Panc1 (cell line): ENCODE measurements at regions not wholly inside any gene's neighbourhood (a gene's known extent, or its start where the extent isn't known, plus 50 kb on each side); places are given as distances from the start of the nearest gene placed in this dataset.

Source experiments
- POLR2AphosphoS5 ChIP-seq: IDR thresholded peaks from 2 replicates; pipeline ENCODE4 v1.6.1; 2012; ENCODE audit warnings: mild to moderate bottlenecking, low read depth, low read length, moderate library complexity
- REST ChIP-seq, 2 experiments: IDR thresholded peaks; 2 replicates each; pipeline ENCODE4 v1.6.1; 2011 to 2012; ENCODE audit warnings: low read depth in 2 of 2, control low read depth in 1 of 2, low read length in 1 of 2, mild to moderate bottlenecking in 1 of 2, moderate library complexity in 1 of 2; ENCODE audit not compliant: insufficient read depth in 1 of 2
- SIN3A ChIP-seq: IDR thresholded peaks from 2 replicates; pipeline ENCODE4 v1.6.1; 2012; ENCODE audit warnings: low read depth, mild to moderate bottlenecking, low read length, moderate library complexity, borderline replicate concordance; ENCODE audit not compliant: insufficient read depth
- TCF7L2 ChIP-seq: IDR thresholded peaks from 2 replicates; pipeline ENCODE4 v1.6.1; 2011; ENCODE audit warnings: mild to moderate bottlenecking, low read depth, low read length, inconsistent platforms
- TF ChIP-seq, protein P1 (sequence below): fragments of 450-650 bp; IDR thresholded peaks from 2 replicates; pipeline ENCODE4 v1.5.1; 2017; ENCODE audit warnings: mild to moderate bottlenecking

- TF ChIP-seq, protein P1, sequence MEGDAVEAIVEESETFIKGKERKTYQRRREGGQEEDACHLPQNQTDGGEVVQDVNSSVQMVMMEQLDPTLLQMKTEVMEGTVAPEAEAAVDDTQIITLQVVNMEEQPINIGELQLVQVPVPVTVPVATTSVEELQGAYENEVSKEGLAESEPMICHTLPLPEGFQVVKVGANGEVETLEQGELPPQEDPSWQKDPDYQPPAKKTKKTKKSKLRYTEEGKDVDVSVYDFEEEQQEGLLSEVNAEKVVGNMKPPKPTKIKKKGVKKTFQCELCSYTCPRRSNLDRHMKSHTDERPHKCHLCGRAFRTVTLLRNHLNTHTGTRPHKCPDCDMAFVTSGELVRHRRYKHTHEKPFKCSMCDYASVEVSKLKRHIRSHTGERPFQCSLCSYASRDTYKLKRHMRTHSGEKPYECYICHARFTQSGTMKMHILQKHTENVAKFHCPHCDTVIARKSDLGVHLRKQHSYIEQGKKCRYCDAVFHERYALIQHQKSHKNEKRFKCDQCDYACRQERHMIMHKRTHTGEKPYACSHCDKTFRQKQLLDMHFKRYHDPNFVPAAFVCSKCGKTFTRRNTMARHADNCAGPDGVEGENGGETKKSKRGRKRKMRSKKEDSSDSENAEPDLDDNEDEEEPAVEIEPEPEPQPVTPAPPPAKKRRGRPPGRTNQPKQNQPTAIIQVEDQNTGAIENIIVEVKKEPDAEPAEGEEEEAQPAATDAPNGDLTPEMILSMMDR: no peak
- no peak for TF ChIP-seq REST (IDR thresholded peaks at IDR 0.05; ENCODE audit: insufficient read depth in 1 of 2, low read depth in 2 of 2, low read length in 1 of 2)
- TF ChIP-seq SIN3A: no peak
- peak; percentile 55 for TF ChIP-seq POLR2AphosphoS5
- TF ChIP-seq TCF7L2: no peak
Measured at GRCh38 chr7:130869918-130870317, 135.9 kb upstream of the KLF14 start.
